GM10266 (cell line): ENCODE measurements at regions not wholly inside any gene's neighbourhood (a gene's known extent, or its start where the extent isn't known, plus 50 kb on each side); places are given as distances from the start of the nearest gene placed in this dataset.
"Not testable (repeated sequence)": the region's sequence is repeated elsewhere in the genome, so short reads cannot be mapped to it uniquely, and the experiment has no call there.

Source experiments
- DNase-seq: peaks from one replicate; pipeline ENCODE4 v3.0.0; 2012; ENCODE audit errors: extremely low spot score
- TF ChIP-seq, protein P1 (sequence below): IDR thresholded peaks from 2 replicates; pipeline ENCODE4 v1.5.1; 2012; ENCODE audit warnings: mild to moderate bottlenecking, low read depth; ENCODE audit not compliant: control insufficient read depth, insufficient read depth; ENCODE audit errors: missing control alignments

DNA sequence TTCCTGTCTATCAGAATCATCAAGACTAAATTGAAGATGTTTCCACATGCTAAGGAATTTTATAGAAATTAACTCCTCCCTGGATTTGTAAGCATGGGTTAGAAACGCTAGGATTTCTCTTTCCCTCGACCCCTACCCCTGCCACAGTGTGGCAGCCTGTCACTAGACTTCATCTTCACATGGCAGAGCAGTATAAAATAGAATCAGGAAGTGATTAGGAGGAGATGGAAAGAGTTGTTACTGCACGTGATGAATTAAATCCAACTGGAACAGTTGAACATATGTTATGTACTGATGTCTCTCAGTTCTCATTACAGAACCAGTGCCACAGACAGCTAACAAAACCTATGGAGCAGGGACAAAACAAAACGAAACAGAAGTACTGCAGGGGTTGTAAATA lies 130.0 kb upstream of the BNIP2 start:
- TF ChIP-seq, protein P1, sequence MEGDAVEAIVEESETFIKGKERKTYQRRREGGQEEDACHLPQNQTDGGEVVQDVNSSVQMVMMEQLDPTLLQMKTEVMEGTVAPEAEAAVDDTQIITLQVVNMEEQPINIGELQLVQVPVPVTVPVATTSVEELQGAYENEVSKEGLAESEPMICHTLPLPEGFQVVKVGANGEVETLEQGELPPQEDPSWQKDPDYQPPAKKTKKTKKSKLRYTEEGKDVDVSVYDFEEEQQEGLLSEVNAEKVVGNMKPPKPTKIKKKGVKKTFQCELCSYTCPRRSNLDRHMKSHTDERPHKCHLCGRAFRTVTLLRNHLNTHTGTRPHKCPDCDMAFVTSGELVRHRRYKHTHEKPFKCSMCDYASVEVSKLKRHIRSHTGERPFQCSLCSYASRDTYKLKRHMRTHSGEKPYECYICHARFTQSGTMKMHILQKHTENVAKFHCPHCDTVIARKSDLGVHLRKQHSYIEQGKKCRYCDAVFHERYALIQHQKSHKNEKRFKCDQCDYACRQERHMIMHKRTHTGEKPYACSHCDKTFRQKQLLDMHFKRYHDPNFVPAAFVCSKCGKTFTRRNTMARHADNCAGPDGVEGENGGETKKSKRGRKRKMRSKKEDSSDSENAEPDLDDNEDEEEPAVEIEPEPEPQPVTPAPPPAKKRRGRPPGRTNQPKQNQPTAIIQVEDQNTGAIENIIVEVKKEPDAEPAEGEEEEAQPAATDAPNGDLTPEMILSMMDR, result no peak
- DNase-seq, result no peak

DNA sequence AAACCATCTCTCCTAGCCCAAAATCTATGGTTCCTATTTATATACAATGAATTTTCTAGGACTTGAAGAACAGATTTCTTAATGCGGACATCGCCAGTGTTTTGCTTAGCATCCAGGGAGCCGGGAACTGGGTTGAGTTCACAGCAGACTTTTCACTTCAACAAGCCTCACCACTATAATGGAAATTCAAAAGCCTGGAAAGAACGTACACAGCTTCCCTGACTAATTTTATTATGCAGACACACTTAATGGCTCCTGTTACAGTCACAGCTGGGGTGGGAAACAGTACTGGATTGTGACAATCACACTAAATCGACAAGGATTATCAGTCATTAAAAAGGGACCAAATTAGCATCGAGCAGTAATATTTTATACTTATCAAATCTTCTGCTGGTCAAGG lies 129.2 kb upstream of the BNIP2 start:
- DNase-seq, result no peak
- TF ChIP-seq, protein P1, result no peak

DNA sequence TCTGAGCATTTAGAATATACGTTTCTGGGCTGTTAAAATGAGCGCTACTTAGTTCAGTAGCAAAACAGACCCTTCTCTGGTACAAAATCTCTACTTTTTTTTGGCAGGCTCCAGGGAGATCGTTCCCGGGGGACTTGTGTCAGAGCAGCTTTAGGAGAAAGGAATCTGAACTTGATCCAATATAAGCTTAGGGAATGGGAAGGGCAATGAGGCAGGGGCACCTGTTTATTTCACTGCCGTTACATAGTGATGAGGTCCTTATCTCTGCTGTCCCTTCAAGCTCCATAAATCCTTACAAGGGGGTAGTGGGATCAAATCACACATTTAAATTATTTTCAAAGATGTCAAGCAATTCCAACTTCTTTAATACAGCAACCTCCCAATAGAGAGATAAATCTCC lies 128.7 kb upstream of the BNIP2 start:
- TF ChIP-seq, protein P1, result no peak
- no peak for DNase-seq

DNA sequence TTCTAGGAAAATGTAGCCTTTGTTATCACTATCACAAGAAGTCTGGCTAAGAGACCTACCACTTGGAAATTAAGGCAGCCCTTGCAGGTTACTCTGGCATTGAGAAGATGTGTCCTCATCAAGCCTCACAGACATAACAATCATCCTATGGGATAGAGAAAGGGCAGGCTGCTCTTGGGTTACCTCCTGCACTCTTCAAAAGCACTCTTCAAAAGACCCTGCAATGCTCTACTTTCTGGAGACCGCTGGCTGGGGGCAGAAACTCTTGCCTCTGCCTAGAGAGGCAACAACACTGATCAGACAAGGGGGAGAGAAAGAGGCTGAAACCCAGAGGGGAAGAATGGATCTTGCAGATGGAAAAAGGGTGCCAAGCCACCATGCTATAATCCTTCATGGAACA lies 127.9 kb upstream of the BNIP2 start:
- no peak for DNase-seq
- TF ChIP-seq, protein P1, result no peak

DNA sequence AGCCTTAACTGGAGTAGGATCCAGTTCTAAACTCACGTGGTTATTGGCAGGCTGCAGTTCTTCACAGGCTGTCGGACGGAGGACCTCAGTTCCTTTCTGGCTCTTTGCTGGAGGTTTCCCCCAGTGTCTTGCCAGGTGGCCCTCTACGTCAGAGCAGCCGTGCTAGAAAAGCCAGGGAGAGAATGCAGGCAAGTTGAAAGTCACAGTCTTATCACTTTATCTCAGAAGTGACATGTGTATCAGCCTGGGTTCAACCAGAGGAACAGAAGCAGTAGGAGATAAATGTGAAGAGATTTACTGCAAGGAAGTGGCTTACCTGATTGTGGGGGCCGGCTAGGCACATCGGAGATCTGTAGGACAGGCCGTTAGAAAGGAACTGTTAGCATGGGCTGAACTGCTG lies 125.3 kb upstream of the BNIP2 start:
- DNase-seq, result no peak
- TF ChIP-seq, protein P1, result no peak

DNA sequence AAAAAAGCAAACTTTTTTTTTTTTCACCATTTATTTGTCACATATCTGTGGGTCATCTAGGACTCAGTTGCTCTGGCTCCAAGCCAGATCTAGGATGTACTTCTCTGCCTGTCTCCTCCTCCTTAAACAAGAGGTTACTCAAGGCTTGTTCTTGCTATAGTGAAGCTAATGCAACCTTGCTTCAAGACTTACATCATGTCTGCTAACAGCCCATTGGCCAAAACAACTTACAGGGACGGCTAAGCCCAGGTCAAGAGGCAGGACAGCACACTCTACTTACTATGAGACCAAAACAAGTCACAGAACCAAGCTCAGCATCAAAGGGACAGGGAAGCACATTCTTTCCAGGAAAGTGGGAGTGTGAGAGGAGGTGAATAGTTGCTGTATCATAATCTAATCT lies 123.8 kb upstream of the BNIP2 start:
- TF ChIP-seq, protein P1, result no peak
- DNase-seq, result no peak

DNA sequence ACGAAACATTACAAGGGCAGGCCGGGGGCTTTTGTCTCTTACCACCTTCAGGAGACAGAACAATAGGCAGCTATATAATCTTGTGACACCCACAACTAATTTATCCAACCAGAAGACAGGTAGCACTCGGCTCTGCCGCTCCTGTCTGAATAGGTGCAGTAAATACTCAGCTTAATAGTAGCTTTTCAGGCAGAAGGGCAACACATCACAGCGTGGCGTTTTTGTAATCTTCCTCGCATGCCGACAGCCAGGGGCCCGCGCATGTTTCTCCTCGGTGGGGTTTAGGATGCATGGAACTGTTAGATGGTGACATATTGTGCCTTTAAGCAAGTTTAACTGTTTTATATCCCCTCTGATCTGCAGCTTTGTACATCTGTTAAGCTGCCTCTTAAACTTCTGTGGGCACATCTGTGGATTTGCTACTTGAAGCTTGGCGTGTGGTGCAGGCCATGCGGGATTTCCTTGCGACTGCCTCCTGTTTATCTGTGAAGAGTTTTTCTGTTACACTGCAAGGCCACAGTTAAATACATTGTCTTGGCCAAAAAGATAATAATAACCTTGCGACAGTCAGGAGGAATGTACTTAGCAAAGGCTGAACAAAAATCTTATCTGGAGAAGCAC lies 123.2 kb upstream of the BNIP2 start:
- TF ChIP-seq, protein P1, result no peak
- no peak for DNase-seq

DNA sequence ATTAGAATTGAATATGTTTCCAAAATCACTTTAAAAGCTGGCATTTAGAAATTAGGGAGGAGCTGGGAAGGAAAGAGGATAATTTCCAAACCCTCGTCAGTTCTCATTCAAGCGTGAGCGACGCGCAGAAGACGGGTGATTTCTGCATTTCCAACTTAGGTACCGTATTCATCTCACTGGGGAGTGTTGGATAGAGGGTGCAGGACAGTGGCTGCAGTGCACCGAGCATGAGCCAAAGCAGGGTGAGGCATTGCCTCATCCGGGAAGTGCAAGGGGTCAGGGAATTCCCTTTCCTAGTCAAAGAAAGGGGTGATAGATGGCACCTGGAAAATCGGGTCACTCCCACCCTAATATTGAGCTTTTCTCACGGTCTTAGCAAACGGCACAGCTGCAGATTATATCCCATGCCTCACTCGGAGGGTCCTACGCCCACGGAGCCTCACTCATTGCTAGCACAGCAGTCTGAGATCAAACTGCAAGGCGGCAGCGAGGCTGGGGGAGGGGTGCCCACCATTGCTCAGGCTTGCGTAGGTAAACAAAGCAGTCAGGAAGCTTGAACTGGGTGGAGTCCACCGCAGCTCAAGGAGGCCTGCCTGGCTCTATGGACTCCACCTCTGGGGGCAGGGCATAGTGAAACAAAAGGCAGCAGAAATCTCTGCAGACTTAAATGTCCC lies 114.3 kb upstream of the BNIP2 start:
- not testable (repeated sequence) for DNase-seq
